GM23338 (cell line): ENCODE measurements at regions not wholly inside any gene's neighbourhood (a gene's known extent, or its start where the extent isn't known, plus 50 kb on each side); places are given as distances from the start of the nearest gene placed in this dataset.
A peak's percentile ranks its signal among the peaks of the same experiment; 100 is the strongest.

Source experiments
- ATAC-seq: fragments of 200-7000 bp; cut with Tn5 transposase; 3 replicates; pipeline ENCODE4 v1.9.1; 2020
- DNase-seq: peaks from one replicate; pipeline ENCODE4 v3.0.0-alpha.2; 2015; ENCODE audit warnings: low spot score
- H2AFZ ChIP-seq: fragments of 200-600 bp; sonication (generic); 2 replicates; pipeline ENCODE4 v1.8.0; 2016; ENCODE audit warnings: antibody characterized with exemption, mild to moderate bottlenecking, moderate library complexity
- H3F3A ChIP-seq: fragments of 200-600 bp; sonication (generic); replicated peaks from 2 replicates; pipeline ENCODE4 v1.8.0; 2017; ENCODE audit warnings: antibody characterized with exemption, mixed run types, low read depth
- H3K27ac ChIP-seq: fragments of 200-600 bp; sonication (generic); 2 replicates; pipeline ENCODE4 v1.6.1; 2016; ENCODE audit warnings: low read depth
- H3K27me3 ChIP-seq: fragments of 200-600 bp; sonication (generic); 2 replicates; pipeline ENCODE4 v1.8.0; 2016; ENCODE audit warnings: mild to moderate bottlenecking, mixed run types, moderate library complexity; ENCODE audit not compliant: insufficient read depth
- H3K36me3 ChIP-seq: fragments of 200-600 bp; sonication (generic); 2 replicates; pipeline ENCODE4 v1.8.0; 2016; ENCODE audit warnings: mild to moderate bottlenecking; ENCODE audit not compliant: insufficient read depth
- H3K4me1 ChIP-seq: fragments of 200-600 bp; sonication (generic); 2 replicates; pipeline ENCODE4 v1.8.0; 2016; ENCODE audit warnings: mild to moderate bottlenecking, moderate library complexity; ENCODE audit not compliant: insufficient read depth
- H3K4me2 ChIP-seq: fragments of 200-600 bp; sonication (generic); 2 replicates; pipeline ENCODE4 v1.7.1; 2017; ENCODE audit warnings: mixed run types
- H3K4me3 ChIP-seq: fragments of 200-600 bp; sonication (generic); 2 replicates; pipeline ENCODE4 v1.6.1; 2016; ENCODE audit warnings: mixed run types
- H3K79me2 ChIP-seq: fragments of 200-600 bp; sonication (generic); replicated peaks from 2 replicates; pipeline ENCODE4 v1.8.0; 2017; ENCODE audit warnings: mild to moderate bottlenecking; ENCODE audit not compliant: insufficient read depth
- H3K9me2 ChIP-seq: fragments of 200-600 bp; sonication (generic); 2 replicates; pipeline ENCODE4 v1.8.0; 2017; ENCODE audit not compliant: insufficient read depth
- H4K20me1 ChIP-seq: fragments of 200-600 bp; sonication (generic); replicated peaks from 2 replicates; pipeline ENCODE4 v1.8.0; 2017; ENCODE audit warnings: mild to moderate bottlenecking; ENCODE audit not compliant: insufficient read depth
- H3K27ac Mint-ChIP-seq: 2 replicates; pipeline ENCODE4 v1.8.0; 2020; ENCODE audit warnings: inconsistent platforms, mild to moderate bottlenecking, moderate library complexity, mixed read lengths
- H3K27me3 Mint-ChIP-seq: 3 replicates; pipeline ENCODE4 v1.8.0; 2022; ENCODE audit warnings: low read depth, mild to moderate bottlenecking, moderate library complexity, mixed read lengths, inconsistent platforms; ENCODE audit not compliant: insufficient read depth, poor library complexity
- H3K36me3 Mint-ChIP-seq: 3 replicates; pipeline ENCODE4 v1.8.0; 2021; ENCODE audit warnings: low read depth, mild to moderate bottlenecking, inconsistent platforms, moderate library complexity, mixed read lengths
- H3K4me1 Mint-ChIP-seq: 3 replicates; pipeline ENCODE4 v1.8.0; 2020; ENCODE audit warnings: mild to moderate bottlenecking, inconsistent platforms, mixed read lengths
- H3K4me3 Mint-ChIP-seq: 3 replicates; pipeline ENCODE4 v1.8.0; 2021; ENCODE audit warnings: moderate library complexity, mild to moderate bottlenecking, inconsistent platforms, mixed read lengths
- H3K9me3 Mint-ChIP-seq: 3 replicates; pipeline ENCODE4 v1.8.0; 2020; ENCODE audit warnings: moderate library complexity, mild to moderate bottlenecking, inconsistent platforms, mixed read lengths
- CREB1 ChIP-seq: fragments of 250-450 bp; sonication (Bioruptor Pico); IDR thresholded peaks from 2 replicates; pipeline ENCODE4 v1.5.0; 2020; ENCODE audit warnings: low read depth, mild to moderate bottlenecking, moderate library complexity
- EZH2 ChIP-seq: fragments of 200-600 bp; sonication (generic); IDR thresholded peaks from one replicate; pipeline ENCODE4 v1.8.0; 2017; ENCODE audit warnings: antibody characterized with exemption, mild to moderate bottlenecking, low read depth; ENCODE audit not compliant: unreplicated experiment
- EZH2phosphoT487 ChIP-seq: fragments of 200-600 bp; sonication (generic); IDR thresholded peaks from one replicate; pipeline ENCODE4 v1.8.1; 2018; ENCODE audit warnings: antibody characterized with exemption; ENCODE audit not compliant: unreplicated experiment
- JUNB ChIP-seq: IDR thresholded peaks from one replicate; pipeline ENCODE4 v1.6.1; 2016; ENCODE audit warnings: antibody characterized with exemption; ENCODE audit not compliant: unreplicated experiment
- POLR2AphosphoS5 ChIP-seq: IDR thresholded peaks from 2 replicates; pipeline ENCODE4 v1.6.1; 2016; ENCODE audit warnings: antibody characterized with exemption, low read depth
- ZNF331 ChIP-seq: fragments of 250-450 bp; sonication (Bioruptor Pico); IDR thresholded peaks from 2 replicates; pipeline ENCODE4 v1.5.0; 2020; ENCODE audit warnings: low read depth, mild to moderate bottlenecking, moderate library complexity
- TF ChIP-seq, protein P1 (sequence below), 2 experiments: fragments of 200-600 bp in 1 of 2; sonication (generic) in 1 of 2; conservative IDR thresholded peaks; 2 replicates each; pipeline versions ENCODE4 v1.5.1 to v1.6.1; 2016 to 2017; ENCODE audit warnings: antibody characterized with exemption in 2 of 2, low read depth in 2 of 2, mild to moderate bottlenecking in 2 of 2, moderate library complexity in 1 of 2
- TF ChIP-seq, protein P2 (sequence below): IDR thresholded peaks from 2 replicates; pipeline ENCODE4 v1.6.1; 2016; ENCODE audit warnings: antibody characterized with exemption
- TF ChIP-seq, protein P3 (sequence below): fragments of 250-450 bp; sonication (Bioruptor Pico); IDR thresholded peaks from 2 replicates; pipeline ENCODE4 v1.5.0; 2020; ENCODE audit warnings: mild to moderate bottlenecking, moderate library complexity

DNA sequence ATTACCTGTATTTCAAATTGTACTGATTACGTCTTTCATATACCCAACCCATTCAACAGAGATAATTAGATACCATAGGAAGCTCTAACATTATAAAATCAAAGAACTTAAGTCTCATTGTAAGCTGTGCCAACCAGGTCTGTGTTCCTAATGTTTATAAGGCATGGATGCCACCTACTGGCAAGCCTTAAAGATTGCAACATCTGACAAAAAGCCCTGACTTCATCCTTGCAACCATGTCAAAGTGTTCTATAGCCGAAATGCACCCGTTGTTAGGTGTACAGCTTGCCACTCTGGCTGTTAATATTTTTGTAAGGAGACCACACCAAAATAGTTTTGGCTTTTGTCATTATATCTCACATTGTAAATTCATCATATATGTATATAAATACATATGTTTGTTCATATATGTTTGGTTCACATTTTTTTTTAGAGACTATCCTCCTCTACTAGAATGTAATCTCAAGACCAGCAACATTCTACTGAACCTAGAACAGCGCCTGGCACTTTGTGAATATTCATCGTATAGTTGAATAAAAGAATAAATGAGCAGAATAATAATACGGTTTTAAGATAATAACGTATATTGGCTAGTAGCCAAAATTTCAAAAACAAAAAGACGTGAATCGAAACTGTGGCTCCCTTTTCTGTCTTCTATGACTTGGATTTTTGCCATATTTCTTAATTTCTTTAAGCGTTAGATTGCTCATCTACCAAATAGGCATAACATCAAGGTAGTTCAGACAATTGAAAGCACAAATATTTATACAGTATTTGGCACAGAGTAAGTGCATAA, 258.1 kb downstream of the TBL1XR1 start:
- Mint-ChIP-seq H3K36me3 (peaks cover 6% of the 10 kb centered on the region; the same call in 2 of the 3 replicates), H3K27me3 (peaks cover 3% of the 10 kb centered on the region), H3K9me3 (peaks cover 2% of the 10 kb centered on the region; the same call in 2 of the 3 replicates), H3K4me1 (no peaks in the 10 kb centered on the region), H3K4me3 (no peak overlapping the region), H3K27ac (no peak overlapping the region)
- Histone ChIP-seq H2AFZ (no peak overlapping the region), H3K27me3 (no peaks in the 10 kb centered on the region), H3K4me3 (no peak overlapping the region), H3K4me2 (no peak overlapping the region), H3K79me2 (no peaks in the 10 kb centered on the region), H4K20me1 (no peaks in the 10 kb centered on the region), H3F3A (no peaks in the 10 kb centered on the region), H3K4me1 (no peaks in the 10 kb centered on the region), H3K9me2 (no peaks in the 10 kb centered on the region), H3K36me3 (no peaks in the 10 kb centered on the region), H3K27ac (no peak overlapping the region)
- DNase-seq (peak; percentile 85), ATAC-seq (peak; percentile 88)
- TF ChIP-seq, protein P1, sequence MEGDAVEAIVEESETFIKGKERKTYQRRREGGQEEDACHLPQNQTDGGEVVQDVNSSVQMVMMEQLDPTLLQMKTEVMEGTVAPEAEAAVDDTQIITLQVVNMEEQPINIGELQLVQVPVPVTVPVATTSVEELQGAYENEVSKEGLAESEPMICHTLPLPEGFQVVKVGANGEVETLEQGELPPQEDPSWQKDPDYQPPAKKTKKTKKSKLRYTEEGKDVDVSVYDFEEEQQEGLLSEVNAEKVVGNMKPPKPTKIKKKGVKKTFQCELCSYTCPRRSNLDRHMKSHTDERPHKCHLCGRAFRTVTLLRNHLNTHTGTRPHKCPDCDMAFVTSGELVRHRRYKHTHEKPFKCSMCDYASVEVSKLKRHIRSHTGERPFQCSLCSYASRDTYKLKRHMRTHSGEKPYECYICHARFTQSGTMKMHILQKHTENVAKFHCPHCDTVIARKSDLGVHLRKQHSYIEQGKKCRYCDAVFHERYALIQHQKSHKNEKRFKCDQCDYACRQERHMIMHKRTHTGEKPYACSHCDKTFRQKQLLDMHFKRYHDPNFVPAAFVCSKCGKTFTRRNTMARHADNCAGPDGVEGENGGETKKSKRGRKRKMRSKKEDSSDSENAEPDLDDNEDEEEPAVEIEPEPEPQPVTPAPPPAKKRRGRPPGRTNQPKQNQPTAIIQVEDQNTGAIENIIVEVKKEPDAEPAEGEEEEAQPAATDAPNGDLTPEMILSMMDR (conservative IDR thresholded peaks at IDR 0.05; ENCODE audit: low read depth in 2 of 2): peak; percentile 86 to 94
- no peak for TF ChIP-seq CREB1 (CRISPR knock-in tag)

DNA sequence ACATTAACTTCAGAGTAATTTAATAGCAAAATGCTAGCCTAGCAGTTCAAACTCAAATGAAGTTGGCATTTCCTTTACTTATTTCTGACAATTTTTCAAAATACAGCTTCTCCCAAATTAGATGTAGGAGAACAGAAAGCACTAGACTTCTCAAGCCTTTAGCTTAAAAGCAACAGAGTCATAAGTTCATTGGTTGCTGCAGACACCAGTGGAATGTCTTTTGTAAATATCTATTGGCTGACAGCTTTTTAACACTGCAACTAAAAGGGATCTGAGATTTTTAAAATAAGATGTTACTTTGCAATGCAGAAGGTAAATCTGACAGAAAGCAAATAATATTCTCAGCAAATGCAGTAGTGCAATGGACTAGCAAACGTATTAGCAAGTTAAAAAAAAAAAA, 259.3 kb downstream of the TBL1XR1 start:
- ATAC-seq (no peak), DNase-seq (no peak)
- H3K4me3 Mint-ChIP-seq: no peak overlapping the region
- no peaks in the 10 kb centered on the region; the same call in 2 of the 3 replicates for H3K4me1 Mint-ChIP-seq
- Histone ChIP-seq H3K4me3 (no peak overlapping the region), H2AFZ (no peak overlapping the region), H3K4me2 (no peak overlapping the region), H3K27ac (no peak overlapping the region), H3K4me1 (no peaks in the 10 kb centered on the region), H3K36me3 (no peaks in the 10 kb centered on the region), H4K20me1 (no peaks in the 10 kb centered on the region), H3K79me2 (no peaks in the 10 kb centered on the region), H3K27me3 (no peaks in the 10 kb centered on the region), H3F3A (no peaks in the 10 kb centered on the region), H3K9me2 (no peaks in the 10 kb centered on the region)
- H3K27me3 Mint-ChIP-seq: peaks cover 3% of the 10 kb centered on the region
- H3K36me3 Mint-ChIP-seq: peaks cover 6% of the 10 kb centered on the region; the same call in 2 of the 3 replicates
- H3K9me3 Mint-ChIP-seq: peaks cover 2% of the 10 kb centered on the region; the same call in 2 of the 3 replicates
- TF ChIP-seq JUNB (no peak), EZH2phosphoT487 (no peak), ZNF331 (no peak), EZH2 (no peak), CREB1 (CRISPR knock-in tag) (no peak), POLR2AphosphoS5 (no peak)
- TF ChIP-seq, protein P1 (conservative IDR thresholded peaks at IDR 0.05; ENCODE audit: low read depth in 2 of 2): no peak
- TF ChIP-seq, protein P2, sequence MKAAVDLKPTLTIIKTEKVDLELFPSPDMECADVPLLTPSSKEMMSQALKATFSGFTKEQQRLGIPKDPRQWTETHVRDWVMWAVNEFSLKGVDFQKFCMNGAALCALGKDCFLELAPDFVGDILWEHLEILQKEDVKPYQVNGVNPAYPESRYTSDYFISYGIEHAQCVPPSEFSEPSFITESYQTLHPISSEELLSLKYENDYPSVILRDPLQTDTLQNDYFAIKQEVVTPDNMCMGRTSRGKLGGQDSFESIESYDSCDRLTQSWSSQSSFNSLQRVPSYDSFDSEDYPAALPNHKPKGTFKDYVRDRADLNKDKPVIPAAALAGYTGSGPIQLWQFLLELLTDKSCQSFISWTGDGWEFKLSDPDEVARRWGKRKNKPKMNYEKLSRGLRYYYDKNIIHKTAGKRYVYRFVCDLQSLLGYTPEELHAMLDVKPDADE: no peak
- TF ChIP-seq, protein P3, sequence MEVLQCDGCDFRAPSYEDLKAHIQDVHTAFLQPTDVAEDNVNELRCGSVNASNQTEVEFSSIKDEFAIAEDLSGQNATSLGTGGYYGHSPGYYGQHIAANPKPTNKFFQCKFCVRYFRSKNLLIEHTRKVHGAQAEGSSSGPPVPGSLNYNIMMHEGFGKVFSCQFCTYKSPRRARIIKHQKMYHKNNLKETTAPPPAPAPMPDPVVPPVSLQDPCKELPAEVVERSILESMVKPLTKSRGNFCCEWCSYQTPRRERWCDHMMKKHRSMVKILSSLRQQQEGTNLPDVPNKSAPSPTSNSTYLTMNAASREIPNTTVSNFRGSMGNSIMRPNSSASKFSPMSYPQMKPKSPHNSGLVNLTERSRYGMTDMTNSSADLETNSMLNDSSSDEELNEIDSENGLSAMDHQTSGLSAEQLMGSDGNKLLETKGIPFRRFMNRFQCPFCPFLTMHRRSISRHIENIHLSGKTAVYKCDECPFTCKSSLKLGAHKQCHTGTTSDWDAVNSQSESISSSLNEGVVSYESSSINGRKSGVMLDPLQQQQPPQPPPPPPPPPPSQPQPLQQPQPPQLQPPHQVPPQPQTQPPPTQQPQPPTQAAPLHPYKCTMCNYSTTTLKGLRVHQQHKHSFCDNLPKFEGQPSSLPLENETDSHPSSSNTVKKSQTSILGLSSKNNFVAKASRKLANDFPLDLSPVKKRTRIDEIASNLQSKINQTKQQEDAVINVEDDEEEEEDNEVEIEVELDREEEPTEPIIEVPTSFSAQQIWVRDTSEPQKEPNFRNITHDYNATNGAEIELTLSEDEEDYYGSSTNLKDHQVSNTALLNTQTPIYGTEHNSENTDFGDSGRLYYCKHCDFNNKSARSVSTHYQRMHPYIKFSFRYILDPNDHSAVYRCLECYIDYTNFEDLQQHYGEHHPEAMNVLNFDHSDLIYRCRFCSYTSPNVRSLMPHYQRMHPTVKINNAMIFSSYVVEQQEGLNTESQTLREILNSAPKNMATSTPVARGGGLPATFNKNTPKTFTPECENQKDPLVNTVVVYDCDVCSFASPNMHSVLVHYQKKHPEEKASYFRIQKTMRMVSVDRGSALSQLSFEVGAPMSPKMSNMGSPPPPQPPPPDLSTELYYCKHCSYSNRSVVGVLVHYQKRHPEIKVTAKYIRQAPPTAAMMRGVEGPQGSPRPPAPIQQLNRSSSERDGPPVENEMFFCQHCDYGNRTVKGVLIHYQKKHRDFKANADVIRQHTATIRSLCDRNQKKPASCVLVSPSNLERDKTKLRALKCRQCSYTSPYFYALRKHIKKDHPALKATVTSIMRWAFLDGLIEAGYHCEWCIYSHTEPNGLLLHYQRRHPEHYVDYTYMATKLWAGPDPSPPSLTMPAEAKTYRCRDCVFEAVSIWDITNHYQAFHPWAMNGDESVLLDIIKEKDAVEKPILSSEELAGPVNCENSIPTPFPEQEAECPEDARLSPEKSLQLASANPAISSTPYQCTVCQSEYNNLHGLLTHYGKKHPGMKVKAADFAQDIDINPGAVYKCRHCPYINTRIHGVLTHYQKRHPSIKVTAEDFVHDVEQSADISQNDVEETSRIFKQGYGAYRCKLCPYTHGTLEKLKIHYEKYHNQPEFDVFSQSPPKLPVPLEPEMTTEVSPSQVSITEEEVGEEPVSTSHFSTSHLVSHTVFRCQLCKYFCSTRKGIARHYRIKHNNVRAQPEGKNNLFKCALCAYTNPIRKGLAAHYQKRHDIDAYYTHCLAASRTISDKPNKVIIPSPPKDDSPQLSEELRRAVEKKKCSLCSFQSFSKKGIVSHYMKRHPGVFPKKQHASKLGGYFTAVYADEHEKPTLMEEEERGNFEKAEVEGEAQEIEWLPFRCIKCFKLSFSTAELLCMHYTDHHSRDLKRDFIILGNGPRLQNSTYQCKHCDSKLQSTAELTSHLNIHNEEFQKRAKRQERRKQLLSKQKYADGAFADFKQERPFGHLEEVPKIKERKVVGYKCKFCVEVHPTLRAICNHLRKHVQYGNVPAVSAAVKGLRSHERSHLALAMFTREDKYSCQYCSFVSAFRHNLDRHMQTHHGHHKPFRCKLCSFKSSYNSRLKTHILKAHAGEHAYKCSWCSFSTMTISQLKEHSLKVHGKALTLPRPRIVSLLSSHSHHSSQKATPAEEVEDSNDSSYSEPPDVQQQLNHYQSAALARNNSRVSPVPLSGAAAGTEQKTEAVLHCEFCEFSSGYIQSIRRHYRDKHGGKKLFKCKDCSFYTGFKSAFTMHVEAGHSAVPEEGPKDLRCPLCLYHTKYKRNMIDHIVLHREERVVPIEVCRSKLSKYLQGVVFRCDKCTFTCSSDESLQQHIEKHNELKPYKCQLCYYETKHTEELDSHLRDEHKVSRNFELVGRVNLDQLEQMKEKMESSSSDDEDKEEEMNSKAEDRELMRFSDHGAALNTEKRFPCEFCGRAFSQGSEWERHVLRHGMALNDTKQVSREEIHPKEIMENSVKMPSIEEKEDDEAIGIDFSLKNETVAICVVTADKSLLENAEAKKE (CRISPR knock-in tag): no peak
- H3K27ac Mint-ChIP-seq: no peak overlapping the region
